ENCODE measurements at regions not wholly inside any gene's neighbourhood (a gene's known extent, or its start where the extent isn't known, plus 50 kb on each side); places are given as distances from the start of the nearest gene placed in this dataset.

DNA sequence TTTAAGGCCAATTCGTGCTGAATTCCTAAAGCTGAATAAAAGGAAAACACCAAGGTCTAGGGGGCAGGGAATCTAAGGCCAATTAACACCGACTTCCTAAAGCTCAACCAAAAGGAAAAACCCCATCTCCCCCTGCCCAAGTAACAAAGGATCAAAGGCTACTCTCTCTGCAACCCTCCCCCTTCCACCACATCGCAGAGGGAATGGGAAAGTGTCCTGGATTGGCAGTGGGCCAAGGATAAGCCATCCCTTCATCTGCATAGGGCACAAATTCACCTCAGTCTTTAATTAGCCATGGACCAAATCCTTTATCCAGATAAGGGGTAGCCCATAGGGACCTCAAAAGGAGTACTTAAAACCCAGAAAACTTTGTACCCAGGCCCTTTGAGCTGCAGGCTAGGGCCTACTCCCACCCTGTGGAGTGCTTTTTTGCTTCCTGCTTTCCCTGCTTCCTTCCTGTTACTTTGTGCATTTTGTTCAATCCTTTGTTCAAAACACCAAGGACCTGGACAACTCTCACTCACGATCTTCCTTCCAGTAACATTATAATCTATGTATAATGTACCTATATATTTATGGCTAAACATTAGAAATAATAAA, 2119.8 kb upstream of the CELF4 start (continued):
- no peak for TF ChIP-seq GTF2F1 (IDR thresholded peaks at IDR 0.05; ENCODE audit: borderline replicate concordance, low read depth, low read length)

Measured in H1 (cell line).